WI38 (cell line): ENCODE measurements at regions not wholly inside any gene's neighbourhood (a gene's known extent, or its start where the extent isn't known, plus 50 kb on each side); places are given as distances from the start of the nearest gene placed in this dataset.

Source experiments
- H3K4me3 ChIP-seq: 2 replicates; pipeline ENCODE4 v1.5.1; 2011; ENCODE audit warnings: low read depth, mild to moderate bottlenecking, control low read depth, low read length
- TF ChIP-seq, protein P1 (sequence below): IDR thresholded peaks from 2 replicates; pipeline ENCODE4 v1.5.1; 2012; ENCODE audit warnings: low read depth, mild to moderate bottlenecking, control low read depth, low read length

DNA sequence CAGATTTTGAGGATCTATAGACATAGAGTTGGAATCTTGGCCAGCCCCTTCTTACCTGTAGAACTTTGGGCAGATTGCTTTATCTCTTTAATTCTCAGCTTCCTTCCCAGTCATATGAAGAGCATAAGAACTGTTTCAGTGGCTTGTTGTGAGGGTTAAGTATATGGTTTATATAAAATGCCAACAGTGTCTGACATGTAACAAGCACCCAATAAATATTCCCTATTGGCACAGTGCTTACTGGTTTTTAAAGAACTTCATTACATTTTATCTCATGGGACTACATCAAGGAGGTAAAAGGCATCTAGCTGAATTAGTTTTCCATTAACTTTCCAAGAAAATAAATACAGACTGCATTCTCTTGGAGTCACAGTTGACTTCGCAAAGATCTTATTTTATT, 106.7 kb upstream of the LIMCH1 start:
- H3K4me3 ChIP-seq, result no peak overlapping the region
- TF ChIP-seq, protein P1, sequence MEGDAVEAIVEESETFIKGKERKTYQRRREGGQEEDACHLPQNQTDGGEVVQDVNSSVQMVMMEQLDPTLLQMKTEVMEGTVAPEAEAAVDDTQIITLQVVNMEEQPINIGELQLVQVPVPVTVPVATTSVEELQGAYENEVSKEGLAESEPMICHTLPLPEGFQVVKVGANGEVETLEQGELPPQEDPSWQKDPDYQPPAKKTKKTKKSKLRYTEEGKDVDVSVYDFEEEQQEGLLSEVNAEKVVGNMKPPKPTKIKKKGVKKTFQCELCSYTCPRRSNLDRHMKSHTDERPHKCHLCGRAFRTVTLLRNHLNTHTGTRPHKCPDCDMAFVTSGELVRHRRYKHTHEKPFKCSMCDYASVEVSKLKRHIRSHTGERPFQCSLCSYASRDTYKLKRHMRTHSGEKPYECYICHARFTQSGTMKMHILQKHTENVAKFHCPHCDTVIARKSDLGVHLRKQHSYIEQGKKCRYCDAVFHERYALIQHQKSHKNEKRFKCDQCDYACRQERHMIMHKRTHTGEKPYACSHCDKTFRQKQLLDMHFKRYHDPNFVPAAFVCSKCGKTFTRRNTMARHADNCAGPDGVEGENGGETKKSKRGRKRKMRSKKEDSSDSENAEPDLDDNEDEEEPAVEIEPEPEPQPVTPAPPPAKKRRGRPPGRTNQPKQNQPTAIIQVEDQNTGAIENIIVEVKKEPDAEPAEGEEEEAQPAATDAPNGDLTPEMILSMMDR, result no peak

DNA sequence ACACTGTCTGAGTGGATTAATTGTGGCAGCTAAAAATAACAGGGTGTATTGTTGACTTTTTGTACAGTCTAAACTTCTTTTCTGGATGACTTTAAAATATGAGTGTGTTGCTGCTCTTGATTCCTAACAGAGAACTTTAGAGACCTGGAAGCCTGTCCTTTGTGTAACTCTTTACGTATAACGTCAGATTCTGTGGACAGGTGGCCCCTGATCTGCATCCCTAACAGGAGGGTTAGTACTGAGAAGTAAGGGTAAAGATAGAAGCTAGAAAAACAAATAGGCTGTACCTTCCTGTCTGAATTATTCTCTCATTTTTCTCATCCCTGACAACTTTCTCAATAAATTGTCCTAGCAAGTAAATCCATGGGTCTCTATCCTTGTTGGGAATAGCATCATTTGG, 105.7 kb upstream of the LIMCH1 start:
- TF ChIP-seq, protein P1, result no peak
- no peak overlapping the region for H3K4me3 ChIP-seq

DNA sequence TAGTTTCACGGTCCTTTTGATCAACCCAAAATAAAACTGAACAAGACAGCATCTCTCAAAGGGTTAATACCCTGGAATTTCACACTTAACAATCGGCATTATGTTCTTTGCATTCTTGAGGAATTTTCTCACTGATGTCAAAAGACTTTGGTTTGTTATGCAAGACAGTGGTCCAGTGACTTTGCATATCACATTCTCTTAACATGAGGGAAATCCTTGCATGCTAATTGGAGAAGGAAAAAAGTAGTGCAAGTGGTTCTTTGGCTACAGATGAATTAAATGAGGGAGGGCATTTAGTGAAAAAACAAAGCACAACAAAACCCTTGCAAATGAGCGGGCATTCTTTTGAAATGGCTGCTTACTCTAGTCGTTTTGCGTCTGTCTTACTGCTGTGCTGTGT, 105.1 kb upstream of the LIMCH1 start:
- no peak overlapping the region for H3K4me3 ChIP-seq
- TF ChIP-seq, protein P1, result no peak

DNA sequence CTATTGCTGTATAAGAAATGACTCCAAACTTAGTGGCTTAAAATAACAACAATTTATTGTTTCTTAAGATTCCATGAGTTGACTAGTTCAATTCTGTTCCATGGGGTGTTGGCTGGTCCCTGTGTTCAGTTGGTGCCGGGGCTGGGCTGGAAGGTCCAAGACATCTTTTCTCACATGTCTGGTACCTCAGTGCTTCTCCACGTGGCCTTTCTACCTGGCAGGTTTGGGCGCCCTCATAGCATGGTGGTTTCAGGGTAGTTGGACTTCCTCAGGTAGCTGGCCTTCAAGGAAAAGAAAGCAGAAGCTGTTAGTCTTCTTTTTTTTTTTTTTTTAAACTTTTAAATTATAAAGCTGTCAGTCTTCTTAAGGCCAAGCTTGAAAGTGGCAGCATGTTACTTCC, 104.6 kb upstream of the LIMCH1 start:
- TF ChIP-seq, protein P1, result no peak
- H3K4me3 ChIP-seq, result no peak overlapping the region

DNA sequence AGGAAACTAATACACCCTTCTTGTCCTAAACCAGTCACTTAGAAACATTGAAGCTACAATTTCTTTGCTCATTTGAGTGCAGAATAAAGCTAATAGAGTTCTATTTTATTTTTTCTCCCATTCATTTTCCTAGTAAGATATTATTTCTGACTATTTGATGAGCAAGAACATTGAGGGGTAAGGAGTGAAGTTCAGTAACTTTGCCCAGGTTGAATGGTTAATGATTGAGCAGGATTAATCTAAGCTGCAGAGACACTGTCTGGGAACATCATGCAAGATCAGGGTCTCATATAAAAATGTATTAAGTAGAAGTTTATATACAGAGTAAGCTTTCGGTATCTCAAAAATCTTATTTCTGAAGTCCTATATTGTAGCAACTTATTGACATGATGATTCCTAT, 102.4 kb upstream of the LIMCH1 start:
- no peak overlapping the region for H3K4me3 ChIP-seq
- TF ChIP-seq, protein P1, result no peak

DNA sequence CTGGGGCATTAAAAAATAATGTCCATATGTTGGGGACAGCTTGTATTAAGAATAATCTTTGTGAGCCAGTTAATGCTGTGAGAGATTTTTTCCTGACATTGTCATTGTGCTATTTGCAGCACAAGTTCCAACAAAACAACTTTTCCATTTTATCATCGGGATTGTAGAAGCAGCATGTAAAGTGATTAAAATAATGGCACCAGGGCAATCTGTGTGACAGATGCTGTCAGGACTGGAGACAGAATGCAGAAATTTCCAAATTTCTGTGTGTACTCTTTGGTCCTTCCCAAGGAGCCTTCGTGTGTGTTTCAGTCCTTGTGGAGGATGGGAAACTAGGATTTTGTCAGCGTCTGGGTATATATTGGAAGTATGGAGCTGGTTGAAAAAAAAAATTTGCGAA, 101.5 kb upstream of the LIMCH1 start:
- TF ChIP-seq, protein P1, result no peak
- no peak overlapping the region for H3K4me3 ChIP-seq

DNA sequence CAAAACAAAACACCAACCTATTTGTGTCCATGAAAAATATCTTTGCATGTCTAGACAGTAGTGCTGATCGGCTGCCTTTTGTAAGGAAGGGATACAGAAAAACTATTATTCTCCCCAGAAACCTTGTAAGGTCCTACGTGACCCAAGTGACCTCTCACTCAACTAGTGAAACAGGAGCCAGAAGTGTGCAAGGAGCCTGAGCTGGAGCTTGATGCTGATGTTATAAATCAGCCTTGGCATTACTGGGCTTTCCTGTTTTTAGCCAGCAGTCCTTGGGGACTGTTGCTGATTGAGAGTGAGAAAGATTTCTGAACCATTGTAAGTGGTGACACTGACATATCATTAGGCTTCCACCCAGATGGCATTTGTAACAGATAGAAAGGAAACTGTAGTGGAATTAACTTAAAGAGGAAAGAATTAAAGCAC, 100.8 kb upstream of the LIMCH1 start:
- H3K4me3 ChIP-seq, result no peak overlapping the region
- TF ChIP-seq, protein P1, result no peak
